MV-4-11 (cell line): ENCODE measurements at regions not wholly inside any gene's neighbourhood (a gene's known extent, or its start where the extent isn't known, plus 50 kb on each side); places are given as distances from the start of the nearest gene placed in this dataset.
"Not testable (repeated sequence)": the region's sequence is repeated elsewhere in the genome, so short reads cannot be mapped to it uniquely, and the experiment has no call there.

Experiments used
- DNase-seq: peaks from one replicate; lab custom pipeline; 2025; lab: John Stamatoyannopoulos, UW

- no peak for DNase-seq
Observed at GRCh38 chrX:3509934-3510333, 163.5 kb upstream of the MXRA5 start.

DNA sequence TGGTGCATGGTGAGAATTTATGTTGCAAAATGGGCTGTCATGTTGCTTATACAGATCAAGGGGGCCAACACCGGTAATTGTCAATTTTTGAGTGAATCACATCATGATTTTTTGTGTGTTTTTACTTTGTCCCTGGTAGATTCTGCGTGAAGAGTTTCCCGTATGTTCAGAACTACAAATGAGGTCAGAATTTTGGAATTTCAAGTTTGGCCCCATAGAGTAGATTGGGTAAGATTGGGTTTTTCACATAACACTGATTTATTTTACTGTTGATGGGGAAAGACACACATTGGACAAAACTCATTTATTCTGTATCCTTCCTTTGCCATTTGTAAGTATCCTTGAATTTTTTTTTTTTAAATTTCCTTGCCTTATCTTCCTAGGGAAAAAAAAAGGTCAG lies 158.5 kb upstream of the MXRA5 start:
- no peak for DNase-seq

DNA sequence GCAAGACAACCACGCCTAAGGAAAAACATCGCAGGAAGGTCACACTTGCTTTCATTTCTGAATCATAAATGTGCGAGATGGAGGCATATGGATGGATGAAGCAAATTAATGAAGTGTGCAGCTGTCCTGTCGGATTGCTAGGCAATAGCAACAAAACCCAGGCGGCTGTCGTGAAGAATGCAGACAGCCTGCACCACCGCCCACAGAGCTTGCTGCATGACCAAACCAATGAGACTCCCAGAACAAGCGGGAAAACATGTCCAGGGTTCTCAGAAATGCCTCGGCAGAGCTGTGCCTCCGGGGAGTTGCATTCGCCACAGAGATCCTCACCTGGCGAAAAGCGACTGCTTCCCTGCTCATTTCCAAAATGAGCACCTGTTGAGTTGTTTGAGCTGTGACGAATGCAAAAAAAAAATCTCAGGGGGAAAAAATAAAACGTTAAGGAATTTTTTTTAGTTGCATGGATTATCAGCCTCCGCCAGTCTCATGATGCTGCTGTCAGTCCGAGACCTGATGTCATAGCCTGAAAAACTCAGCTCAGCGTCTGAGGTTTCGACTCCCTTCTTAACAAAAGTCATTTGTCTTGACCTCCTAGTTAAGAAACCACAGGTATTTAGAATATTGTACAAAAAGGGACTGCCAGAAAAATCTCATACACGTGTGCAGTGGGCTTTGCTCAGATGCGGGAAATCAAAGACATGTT lies 155.5 kb upstream of the MXRA5 start:
- DNase-seq, result no peak

GRCh38 chrX:3495836-3496769 lies 149.7 kb upstream of the MXRA5 start:
- DNase-seq, result not testable (repeated sequence)

DNA sequence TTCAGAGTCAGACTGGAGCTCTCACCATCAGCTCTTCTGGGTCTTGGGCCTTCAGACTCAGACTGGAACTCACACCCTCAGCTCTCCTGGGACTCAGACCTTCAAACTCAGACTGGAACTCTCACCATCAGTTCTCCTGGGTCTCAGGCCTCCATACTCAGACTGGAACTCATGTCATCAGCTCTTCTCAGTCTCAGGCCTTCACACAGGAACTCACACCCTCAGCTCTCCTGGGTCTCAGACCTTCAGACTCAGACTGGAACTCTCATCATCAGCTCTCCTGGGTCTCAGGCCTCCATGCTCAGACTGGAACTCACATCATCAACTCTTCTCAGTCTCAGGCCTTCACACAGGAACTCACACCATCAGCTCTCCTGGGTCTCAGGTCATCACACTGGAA lies 147.2 kb upstream of the MXRA5 start:
- no peak for DNase-seq

- no peak for DNase-seq
Observed at GRCh38 chrX:3485727-3486126, 139.3 kb upstream of the MXRA5 start.

DNA sequence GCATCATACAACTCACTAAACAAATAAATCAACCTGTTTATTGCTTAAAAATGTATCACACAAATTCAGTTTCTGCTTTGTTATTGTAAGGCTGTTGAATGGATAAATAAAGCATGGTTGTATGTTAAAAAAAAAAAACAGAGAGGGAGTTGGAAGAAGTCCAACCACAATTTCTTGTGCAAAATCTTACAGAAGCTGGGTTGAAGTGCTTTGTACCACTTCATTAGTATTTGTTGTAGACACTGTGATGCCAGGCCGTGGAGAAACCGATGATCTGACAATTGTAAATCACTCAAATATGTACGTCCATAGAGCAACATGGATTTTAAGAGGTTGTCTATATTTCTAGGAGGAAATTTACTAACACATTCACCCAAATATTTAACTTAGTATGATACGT lies 132.6 kb upstream of the MXRA5 start:
- no peak for DNase-seq

GRCh38 chrX:3476973-3477372 lies 130.5 kb upstream of the MXRA5 start:
- DNase-seq, result no peak

- DNase-seq, result not testable (repeated sequence)
Observed at GRCh38 chrX:3470211-3470679, 123.8 kb upstream of the MXRA5 start.

DNA sequence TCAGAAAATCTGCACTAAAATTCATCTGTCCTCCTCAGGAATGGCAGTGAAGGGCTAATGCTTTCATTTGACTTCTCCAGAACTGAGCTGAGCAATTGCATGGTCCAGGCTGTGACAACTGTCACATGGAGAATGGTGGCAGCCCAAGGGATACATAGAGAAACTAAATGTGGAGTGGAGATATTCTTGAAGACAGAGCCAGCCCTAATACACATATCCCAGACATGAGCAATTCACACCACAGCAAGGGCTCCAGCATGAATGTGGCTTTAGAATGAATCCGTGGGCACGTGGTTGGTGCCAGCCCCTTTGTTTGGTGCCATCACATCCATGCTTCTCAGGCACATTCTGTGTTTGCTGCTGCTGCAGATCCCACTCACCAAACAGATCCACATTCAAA lies 121.6 kb upstream of the MXRA5 start:
- no peak for DNase-seq

- DNase-seq, result no peak
Observed at GRCh38 chrX:3465017-3465416, 118.6 kb upstream of the MXRA5 start.

DNA sequence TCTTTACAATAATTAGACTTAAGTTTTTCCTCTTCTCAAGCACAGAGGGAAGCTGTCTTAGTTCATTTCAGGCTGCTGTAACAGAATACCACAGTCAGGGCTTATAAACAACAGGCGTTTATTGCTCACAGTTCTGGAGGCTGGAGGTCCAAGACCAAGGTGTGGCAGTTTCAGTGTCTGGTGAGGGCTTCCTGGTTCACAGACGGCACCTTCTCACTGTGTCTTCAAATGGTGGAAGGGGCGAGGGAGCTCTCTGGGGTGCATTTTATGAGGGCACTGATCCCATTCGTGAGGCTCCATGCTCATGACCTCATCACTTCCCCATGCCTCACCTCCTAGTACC lies 115.7 kb upstream of the MXRA5 start:
- DNase-seq, result no peak

GRCh38 chrX:3461397-3462165 lies 115.1 kb upstream of the MXRA5 start:
- DNase-seq, result peak; percentile 79

DNA sequence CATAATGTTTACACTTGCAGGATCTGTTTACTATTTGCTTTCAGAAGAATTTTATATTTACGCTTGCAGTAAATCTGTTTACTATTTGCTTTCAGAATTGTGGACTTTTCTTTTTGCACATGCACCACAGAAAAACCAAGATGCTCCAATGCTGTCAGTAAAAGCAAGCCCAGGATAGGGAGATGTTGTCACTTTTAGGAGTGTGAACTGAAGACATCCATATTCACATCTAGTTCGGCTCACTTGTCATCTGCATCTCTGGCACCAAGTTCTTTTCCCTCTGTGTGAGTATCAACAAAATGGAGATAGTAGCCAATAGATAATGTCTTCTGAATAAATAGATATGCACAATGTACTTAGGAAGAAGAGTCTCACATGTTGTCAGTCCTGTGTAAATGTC lies 109.3 kb upstream of the MXRA5 start:
- no peak for DNase-seq

GRCh38 chrX:3451571-3451970 lies 105.1 kb upstream of the MXRA5 start:
- no peak for DNase-seq

DNA sequence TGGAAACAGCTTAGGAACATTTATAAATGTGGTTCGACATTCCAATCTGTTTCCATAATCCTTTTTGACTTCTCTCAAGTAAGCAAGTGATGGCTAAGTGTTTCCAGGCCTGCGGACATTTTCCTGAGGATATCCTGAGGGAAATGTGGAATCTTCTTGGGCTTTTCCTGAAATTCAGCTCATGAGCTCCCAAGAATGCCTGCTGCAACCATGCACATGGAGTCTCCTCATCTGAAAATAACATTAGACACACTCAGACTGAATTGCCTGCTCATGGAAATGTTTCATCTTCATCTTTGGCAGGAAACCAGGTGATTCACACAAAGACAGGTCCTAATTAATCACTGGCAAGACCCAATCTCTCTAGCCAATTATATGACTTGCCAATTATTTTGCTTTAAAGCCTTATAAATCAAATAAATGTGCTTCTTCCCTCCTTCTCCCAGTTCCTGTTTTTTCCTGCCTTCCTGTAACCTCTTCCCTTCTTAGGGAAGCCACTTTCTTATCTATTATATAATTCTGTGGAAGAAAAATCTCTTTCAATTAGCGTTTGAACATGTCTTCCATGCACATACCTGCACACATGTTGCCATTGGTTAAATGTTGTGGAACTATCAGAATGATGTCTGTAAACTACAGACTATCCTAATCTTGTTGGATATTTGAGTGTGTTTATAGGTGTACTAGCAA lies 104.6 kb upstream of the MXRA5 start:
- DNase-seq, result no peak

DNA sequence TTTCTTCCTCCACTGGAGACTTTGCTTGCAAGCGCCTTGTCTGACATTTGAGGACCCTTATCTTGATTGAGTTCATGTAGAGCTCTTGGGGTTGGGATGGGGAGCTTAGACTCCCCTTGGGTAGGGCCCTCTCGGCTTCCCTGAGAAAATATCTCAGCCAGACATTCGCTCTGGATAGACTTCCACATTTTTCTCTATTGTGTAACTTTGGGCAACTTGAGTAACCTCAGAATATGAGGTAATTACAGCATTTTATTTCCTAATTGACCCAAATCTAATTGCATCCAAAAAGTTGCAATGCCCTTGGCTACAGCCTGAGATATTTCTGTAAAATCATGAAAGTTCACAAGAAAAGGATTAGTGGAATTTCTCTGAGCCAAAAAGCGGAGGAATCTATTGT lies 102.8 kb upstream of the MXRA5 start:
- DNase-seq, result peak; percentile 20

- DNase-seq, result no peak
Observed at GRCh38 chrX:3448563-3448962, 102.1 kb upstream of the MXRA5 start.

GRCh38 chrX:3445806-3446490 lies 99.5 kb upstream of the MXRA5 start:
- no peak for DNase-seq

DNA sequence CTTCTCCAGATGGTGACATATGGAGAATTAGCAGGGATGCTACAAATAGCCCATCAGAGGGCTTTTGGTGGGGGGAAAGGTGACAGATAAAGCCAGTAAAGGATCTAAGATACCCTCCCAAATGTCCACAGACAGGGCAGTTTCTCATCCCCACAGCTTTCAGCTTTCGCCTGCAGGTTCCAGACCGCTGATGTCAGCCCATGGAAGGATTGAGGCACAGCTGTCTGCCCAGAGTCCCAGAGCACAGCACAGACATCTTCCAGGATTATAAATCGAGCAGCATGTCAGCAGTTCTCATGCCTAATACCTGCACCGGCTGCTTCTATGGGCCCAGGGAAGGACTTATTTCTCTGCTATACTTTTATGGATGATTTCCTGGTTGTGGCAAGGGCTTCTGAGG lies 96.7 kb upstream of the MXRA5 start:
- DNase-seq, result no peak

GRCh38 chrX:3442691-3443090 lies 96.2 kb upstream of the MXRA5 start:
- no peak for DNase-seq
